SK-N-SH treated with all-trans-retinoic acid at 6 μM for 48 hours (cell line): ENCODE measurements at regions not wholly inside any gene's neighbourhood (a gene's known extent, or its start where the extent isn't known, plus 50 kb on each side); places are given as distances from the start of the nearest gene placed in this dataset.

Experiments used
- ATAC-seq: fragments of 200-7000 bp; cut with Tn5 transposase; 3 replicates; pipeline ENCODE4 v1.9.1; 2020; ENCODE audit warnings: mild to moderate bottlenecking, moderate library complexity
- ARNTL ChIP-seq: fragments of 450-650 bp; formaldehyde crosslinking; IDR thresholded peaks from 2 replicates; pipeline ENCODE4 v1.5.0; 2020; ENCODE audit warnings: low read depth, mild to moderate bottlenecking, moderate library complexity, borderline replicate concordance
- BACH2 ChIP-seq: fragments of 250-450 bp; sonication (Bioruptor Pico); IDR thresholded peaks from 2 replicates; pipeline ENCODE4 v1.9.0; 2021; ENCODE audit warnings: mild to moderate bottlenecking, borderline replicate concordance
- CREB5 ChIP-seq: fragments of 250-450 bp; sonication (Bioruptor Pico); IDR thresholded peaks from 2 replicates; pipeline ENCODE4 v1.5.1; 2020; ENCODE audit warnings: low read depth, mild to moderate bottlenecking, moderate library complexity
- CSDC2 ChIP-seq: fragments of 250-450 bp; sonication (Bioruptor Pico); IDR thresholded peaks from 2 replicates; pipeline ENCODE4 v1.5.0; 2020; ENCODE audit warnings: mild to moderate bottlenecking, moderate library complexity
- CSRNP3 ChIP-seq: fragments of 250-450 bp; sonication (Bioruptor Pico); IDR thresholded peaks from 2 replicates; pipeline ENCODE4 v1.5.1; 2021; ENCODE audit warnings: mild to moderate bottlenecking, moderate library complexity
- ESRRG ChIP-seq: fragments of 250-450 bp; sonication (Bioruptor Pico); IDR thresholded peaks from 2 replicates; pipeline ENCODE4 v1.6.1; 2021; ENCODE audit warnings: mild to moderate bottlenecking
- GLIS3 ChIP-seq: fragments of 250-450 bp; sonication (Bioruptor Pico); IDR thresholded peaks from 2 replicates; pipeline ENCODE4 v1.5.0; 2020; ENCODE audit warnings: mild to moderate bottlenecking, moderate library complexity
- ISL1 ChIP-seq: fragments of 250-450 bp; sonication (Bioruptor Pico); IDR thresholded peaks from 2 replicates; pipeline ENCODE4 v2.1.2; 2022; ENCODE audit warnings: mild to moderate bottlenecking, moderate library complexity
- OSR1 ChIP-seq: fragments of 250-450 bp; sonication (Bioruptor Pico); IDR thresholded peaks from 2 replicates; pipeline ENCODE4 v1.8.0; 2022; ENCODE audit warnings: moderate library complexity, mild to moderate bottlenecking, inconsistent platforms
- POU6F1 ChIP-seq: fragments of 250-450 bp; sonication (Bioruptor Pico); IDR thresholded peaks from 2 replicates; pipeline ENCODE4 v1.8.0; 2021; ENCODE audit warnings: low read depth, mild to moderate bottlenecking, moderate library complexity, borderline replicate concordance
- PPARA ChIP-seq: fragments of 250-450 bp; sonication (Bioruptor Pico); IDR thresholded peaks from 2 replicates; pipeline ENCODE4 v1.5.0; 2020; ENCODE audit warnings: mild to moderate bottlenecking, borderline replicate concordance
- RARB ChIP-seq: fragments of 250-450 bp; sonication (Bioruptor Pico); IDR thresholded peaks from 2 replicates; pipeline ENCODE4 v1.8.0; 2021; ENCODE audit warnings: mild to moderate bottlenecking, moderate library complexity
- SNAI2 ChIP-seq: fragments of 250-450 bp; sonication (Bioruptor Pico); IDR thresholded peaks from 2 replicates; pipeline ENCODE4 v1.5.0; 2020; ENCODE audit warnings: mild to moderate bottlenecking, moderate library complexity
- TCF4 ChIP-seq: fragments of 250-450 bp; sonication (Bioruptor Pico); IDR thresholded peaks from 2 replicates; pipeline ENCODE4 v1.8.0; 2021; ENCODE audit warnings: mild to moderate bottlenecking, moderate library complexity, borderline replicate concordance
- TOX ChIP-seq: fragments of 250-450 bp; sonication (Bioruptor Pico); IDR thresholded peaks from 2 replicates; pipeline ENCODE4 v1.8.0; 2021; ENCODE audit warnings: mild to moderate bottlenecking, moderate library complexity, borderline replicate concordance
- TSHZ2 ChIP-seq: fragments of 250-450 bp; sonication (Bioruptor Pico); IDR thresholded peaks from 2 replicates; pipeline ENCODE4 v1.5.0; 2020; ENCODE audit warnings: mild to moderate bottlenecking, moderate library complexity
- ZC3H10 ChIP-seq: fragments of 250-450 bp; sonication (Bioruptor Pico); IDR thresholded peaks from 2 replicates; pipeline ENCODE4 v1.5.1; 2021; ENCODE audit warnings: mild to moderate bottlenecking, moderate library complexity
- ZFP3 ChIP-seq: fragments of 250-450 bp; sonication (Bioruptor Pico); IDR thresholded peaks from 2 replicates; pipeline ENCODE4 v1.5.0; 2020; ENCODE audit warnings: mild to moderate bottlenecking, moderate library complexity
- ZFP30 ChIP-seq: fragments of 450-650 bp; formaldehyde crosslinking; IDR thresholded peaks from 2 replicates; pipeline ENCODE4 v1.5.0; 2022; ENCODE audit warnings: mild to moderate bottlenecking, moderate library complexity
- ZNF565 ChIP-seq: fragments of 450-650 bp; formaldehyde crosslinking; conservative IDR thresholded peaks from 2 replicates; pipeline ENCODE4 v1.5.0; 2020; ENCODE audit warnings: low read depth, mild to moderate bottlenecking, moderate library complexity
- ZNF70 ChIP-seq: fragments of 450-650 bp; formaldehyde crosslinking; IDR thresholded peaks from 2 replicates; pipeline ENCODE4 v1.5.0; 2020; ENCODE audit warnings: mild to moderate bottlenecking, moderate library complexity
- ZNF8 ChIP-seq: fragments of 450-650 bp; formaldehyde crosslinking; IDR thresholded peaks from 2 replicates; pipeline ENCODE4 v1.5.0; 2020; ENCODE audit warnings: mild to moderate bottlenecking, moderate library complexity
- TF ChIP-seq, protein P1 (sequence below): fragments of 250-450 bp; sonication (Bioruptor Pico); IDR thresholded peaks from 2 replicates; pipeline ENCODE4 v1.8.0; 2020; ENCODE audit warnings: mild to moderate bottlenecking, moderate library complexity, borderline replicate concordance

DNA sequence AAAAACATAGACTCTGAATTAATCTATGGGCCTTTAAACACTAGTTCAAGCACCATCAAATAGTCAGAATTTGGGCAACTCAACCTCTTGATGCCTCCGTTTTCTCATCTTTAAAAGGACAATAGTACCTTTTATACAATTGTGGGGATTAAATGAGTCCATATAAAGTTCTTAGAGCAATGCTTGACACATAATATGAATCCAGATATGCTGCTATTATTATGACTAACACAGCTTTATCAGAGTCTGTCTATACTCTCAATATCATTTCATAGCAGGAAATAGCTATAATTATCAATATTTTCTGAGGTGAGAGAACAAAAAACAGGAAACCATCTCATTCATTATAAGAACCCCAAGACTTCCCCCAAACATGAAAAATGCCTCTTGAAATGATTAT is 430.5 kb upstream of the XYLT1 start:
- ATAC-seq, result no peak
- no peak for TF ChIP-seq ZNF70 (CRISPR knock-in tag)
- TF ChIP-seq ZNF8, result no peak
- TF ChIP-seq ARNTL (CRISPR knock-in tag), result no peak
- TF ChIP-seq GLIS3, result no peak
- no peak for TF ChIP-seq ISL1 (CRISPR knock-in tag)
- TF ChIP-seq, protein P1, sequence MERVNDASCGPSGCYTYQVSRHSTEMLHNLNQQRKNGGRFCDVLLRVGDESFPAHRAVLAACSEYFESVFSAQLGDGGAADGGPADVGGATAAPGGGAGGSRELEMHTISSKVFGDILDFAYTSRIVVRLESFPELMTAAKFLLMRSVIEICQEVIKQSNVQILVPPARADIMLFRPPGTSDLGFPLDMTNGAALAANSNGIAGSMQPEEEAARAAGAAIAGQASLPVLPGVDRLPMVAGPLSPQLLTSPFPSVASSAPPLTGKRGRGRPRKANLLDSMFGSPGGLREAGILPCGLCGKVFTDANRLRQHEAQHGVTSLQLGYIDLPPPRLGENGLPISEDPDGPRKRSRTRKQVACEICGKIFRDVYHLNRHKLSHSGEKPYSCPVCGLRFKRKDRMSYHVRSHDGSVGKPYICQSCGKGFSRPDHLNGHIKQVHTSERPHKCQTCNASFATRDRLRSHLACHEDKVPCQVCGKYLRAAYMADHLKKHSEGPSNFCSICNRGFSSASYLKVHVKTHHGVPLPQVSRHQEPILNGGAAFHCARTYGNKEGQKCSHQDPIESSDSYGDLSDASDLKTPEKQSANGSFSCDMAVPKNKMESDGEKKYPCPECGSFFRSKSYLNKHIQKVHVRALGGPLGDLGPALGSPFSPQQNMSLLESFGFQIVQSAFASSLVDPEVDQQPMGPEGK (CRISPR knock-in tag), result no peak
- TF ChIP-seq ZC3H10 (CRISPR knock-in tag), result no peak
- TF ChIP-seq POU6F1 (CRISPR knock-in tag), result no peak

GRCh38 chr16:17899141-17899540 is 428.4 kb upstream of the XYLT1 start:
- peak; percentile 58; the same call in 2 of the 3 replicates for ATAC-seq
- TF ChIP-seq RARB (CRISPR knock-in tag) (no peak), ZC3H10 (CRISPR knock-in tag) (no peak), ZFP3 (peak; percentile 64; the same call in 1 of the 2 replicates), TSHZ2 (CRISPR knock-in tag) (peak; percentile 95), ESRRG (CRISPR knock-in tag) (peak; percentile 91), ZNF70 (CRISPR knock-in tag) (0 out of 2 replicates have a peak, but pooled peaks have one; percentile 8), CSRNP3 (peak; percentile 92), SNAI2 (CRISPR knock-in tag) (no peak; the same call in 1 of the 2 replicates), ZNF565 (CRISPR knock-in tag) (no peak), ZNF8 (peak; percentile 49; the same call in 1 of the 2 replicates), ARNTL (CRISPR knock-in tag) (no peak), ZFP30 (CRISPR knock-in tag) (0 out of 2 replicates have a peak, but pooled peaks have one; percentile 35), BACH2 (CRISPR knock-in tag) (no peak), PPARA (no peak), TCF4 (CRISPR knock-in tag) (peak; percentile 99), POU6F1 (CRISPR knock-in tag) (no peak), CREB5 (CRISPR knock-in tag) (peak; percentile 100), OSR1 (CRISPR knock-in tag) (no peak), TOX (no peak), ISL1 (CRISPR knock-in tag) (peak; percentile 99), GLIS3 (peak; percentile 91), CSDC2 (CRISPR knock-in tag) (peak; percentile 44; the same call in 1 of the 2 replicates)
- TF ChIP-seq, protein P1 (CRISPR knock-in tag), result peak; percentile 89; the same call in 1 of the 2 replicates
